A673 (cell line): ENCODE measurements at regions not wholly inside any gene's neighbourhood (a gene's known extent, or its start where the extent isn't known, plus 50 kb on each side); places are given as distances from the start of the nearest gene placed in this dataset.

Experiments
- CTCF ChIP-seq: fragments of 300-800, 200-600 bp; sonication (generic); conservative IDR thresholded peaks from 2 replicates; pipeline ENCODE4 v1.5.1; 2017; ENCODE audit warnings: low read depth, mild to moderate bottlenecking, antibody characterized with exemption, low read length, moderate library complexity, mixed read lengths
- EZH2 ChIP-seq: fragments of 200-600 bp; sonication (generic); IDR thresholded peaks from 2 replicates; pipeline ENCODE4 v1.6.1; 2017; ENCODE audit warnings: borderline replicate concordance, low read depth, mild to moderate bottlenecking, mixed read lengths, antibody characterized with exemption, low read length; ENCODE audit not compliant: poor library complexity, severe bottlenecking

- TF ChIP-seq CTCF = no peak
- TF ChIP-seq EZH2 = no peak
Observed at GRCh38 chr10:124162136-124162535, 68.7 kb upstream of the CHST15 start.
